ENCODE measurements at regions not wholly inside any gene's neighbourhood (a gene's known extent, or its start where the extent isn't known, plus 50 kb on each side); places are given as distances from the start of the nearest gene placed in this dataset.

DNA sequence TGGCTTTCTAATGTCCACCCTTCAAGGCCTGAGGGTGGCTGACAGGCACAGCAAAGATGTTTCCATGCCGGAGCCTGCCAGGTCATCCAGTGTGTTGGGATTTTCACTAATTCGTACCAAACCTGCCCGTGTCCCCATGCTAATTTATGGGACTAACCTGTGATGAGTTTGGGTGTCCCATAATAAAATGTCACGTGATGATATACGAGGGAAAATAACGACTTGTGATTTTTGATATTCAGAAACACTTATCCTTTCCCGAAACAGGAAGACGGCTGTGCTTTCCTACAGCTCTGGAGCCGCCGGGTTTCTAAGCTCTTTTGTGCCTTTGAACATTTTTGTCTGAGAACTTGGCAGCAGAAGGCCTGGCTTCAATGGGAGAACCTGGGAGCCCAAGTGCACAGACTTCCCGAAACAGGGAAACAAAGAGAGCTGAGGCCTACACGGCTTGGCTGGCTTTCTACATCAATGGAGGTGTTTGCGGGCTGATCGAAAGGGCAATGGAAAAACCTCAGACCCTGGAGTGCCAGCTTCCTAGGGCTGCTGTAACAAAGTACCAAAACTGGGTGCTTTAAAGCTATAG is 171.9 kb upstream of the JARID2 start:
- TF ChIP-seq TAF1 (IDR thresholded peaks at IDR 0.05; ENCODE audit: borderline replicate concordance, insufficient read depth, low read length) (no peak), POLR2AphosphoS5 (IDR thresholded peaks at IDR 0.05; ENCODE audit: low read depth, low read length) (no peak), FOXP2 (optimal IDR thresholded peaks at IDR 0.05; ENCODE audit: borderline replicate concordance, extremely low read depth, extremely low read length, insufficient read depth) (no peak)
- TF ChIP-seq, protein P1, sequence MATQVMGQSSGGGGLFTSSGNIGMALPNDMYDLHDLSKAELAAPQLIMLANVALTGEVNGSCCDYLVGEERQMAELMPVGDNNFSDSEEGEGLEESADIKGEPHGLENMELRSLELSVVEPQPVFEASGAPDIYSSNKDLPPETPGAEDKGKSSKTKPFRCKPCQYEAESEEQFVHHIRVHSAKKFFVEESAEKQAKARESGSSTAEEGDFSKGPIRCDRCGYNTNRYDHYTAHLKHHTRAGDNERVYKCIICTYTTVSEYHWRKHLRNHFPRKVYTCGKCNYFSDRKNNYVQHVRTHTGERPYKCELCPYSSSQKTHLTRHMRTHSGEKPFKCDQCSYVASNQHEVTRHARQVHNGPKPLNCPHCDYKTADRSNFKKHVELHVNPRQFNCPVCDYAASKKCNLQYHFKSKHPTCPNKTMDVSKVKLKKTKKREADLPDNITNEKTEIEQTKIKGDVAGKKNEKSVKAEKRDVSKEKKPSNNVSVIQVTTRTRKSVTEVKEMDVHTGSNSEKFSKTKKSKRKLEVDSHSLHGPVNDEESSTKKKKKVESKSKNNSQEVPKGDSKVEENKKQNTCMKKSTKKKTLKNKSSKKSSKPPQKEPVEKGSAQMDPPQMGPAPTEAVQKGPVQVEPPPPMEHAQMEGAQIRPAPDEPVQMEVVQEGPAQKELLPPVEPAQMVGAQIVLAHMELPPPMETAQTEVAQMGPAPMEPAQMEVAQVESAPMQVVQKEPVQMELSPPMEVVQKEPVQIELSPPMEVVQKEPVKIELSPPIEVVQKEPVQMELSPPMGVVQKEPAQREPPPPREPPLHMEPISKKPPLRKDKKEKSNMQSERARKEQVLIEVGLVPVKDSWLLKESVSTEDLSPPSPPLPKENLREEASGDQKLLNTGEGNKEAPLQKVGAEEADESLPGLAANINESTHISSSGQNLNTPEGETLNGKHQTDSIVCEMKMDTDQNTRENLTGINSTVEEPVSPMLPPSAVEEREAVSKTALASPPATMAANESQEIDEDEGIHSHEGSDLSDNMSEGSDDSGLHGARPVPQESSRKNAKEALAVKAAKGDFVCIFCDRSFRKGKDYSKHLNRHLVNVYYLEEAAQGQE (IDR thresholded peaks at IDR 0.05; ENCODE audit: insufficient read depth in 1 of 2, low read depth in 2 of 2, low read length in 2 of 2), result no peak

DNA sequence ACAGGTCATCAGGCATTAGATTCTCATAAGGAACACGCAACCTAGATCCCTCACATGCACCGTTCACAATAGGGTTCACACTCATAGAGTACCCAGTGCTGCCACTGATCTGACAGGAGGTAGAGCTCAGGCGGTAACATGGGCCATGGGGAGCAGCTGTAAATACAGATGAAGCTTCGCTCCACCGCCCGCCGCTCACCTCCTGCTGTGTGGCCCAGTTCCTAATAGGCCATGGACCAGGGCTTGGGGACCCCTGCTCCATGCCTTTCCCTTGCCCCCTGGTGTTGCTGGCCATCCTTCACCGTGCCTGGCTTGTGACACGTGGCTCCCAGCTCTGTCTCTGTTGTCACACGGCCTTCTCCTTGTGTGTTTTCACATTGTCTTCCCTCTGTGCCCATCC is 171.1 kb upstream of the JARID2 start:
- TF ChIP-seq FOXP2 (optimal IDR thresholded peaks at IDR 0.05; ENCODE audit: borderline replicate concordance, extremely low read depth, extremely low read length, insufficient read depth) (no peak), SIN3A (IDR thresholded peaks at IDR 0.05; ENCODE audit: borderline replicate concordance, insufficient read depth, low read length) (no peak)
- TF ChIP-seq, protein P1 (IDR thresholded peaks at IDR 0.05; ENCODE audit: insufficient read depth in 1 of 2, low read depth in 2 of 2, low read length in 2 of 2), result no peak

DNA sequence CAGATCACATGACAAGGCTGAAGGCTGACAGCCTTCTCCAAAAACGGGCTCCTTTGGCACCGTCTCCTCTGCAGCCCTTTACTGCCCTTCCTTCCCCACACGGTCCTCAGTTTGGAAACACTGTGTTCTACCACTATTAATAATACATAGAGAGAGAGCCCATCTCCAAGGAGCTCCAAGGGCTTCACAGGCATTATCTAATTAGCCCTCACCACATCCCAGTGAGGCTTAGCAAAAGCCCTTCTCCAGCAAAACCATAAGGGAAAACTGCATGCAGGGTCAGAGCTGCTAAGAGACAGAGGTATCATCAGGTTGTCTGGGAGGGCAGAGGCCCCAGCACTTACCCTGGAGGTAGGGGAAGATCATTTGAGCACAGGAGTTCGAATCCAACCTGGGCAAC is 169.3 kb upstream of the JARID2 start:
- TF ChIP-seq TAF1 (IDR thresholded peaks at IDR 0.05; ENCODE audit: borderline replicate concordance, insufficient read depth, low read length) (no peak), FOXP2 (optimal IDR thresholded peaks at IDR 0.05; ENCODE audit: borderline replicate concordance, extremely low read depth, extremely low read length, insufficient read depth) (no peak)
- TF ChIP-seq, protein P1 (IDR thresholded peaks at IDR 0.05; ENCODE audit: insufficient read depth in 1 of 2, low read depth in 2 of 2, low read length in 2 of 2), result no peak

DNA sequence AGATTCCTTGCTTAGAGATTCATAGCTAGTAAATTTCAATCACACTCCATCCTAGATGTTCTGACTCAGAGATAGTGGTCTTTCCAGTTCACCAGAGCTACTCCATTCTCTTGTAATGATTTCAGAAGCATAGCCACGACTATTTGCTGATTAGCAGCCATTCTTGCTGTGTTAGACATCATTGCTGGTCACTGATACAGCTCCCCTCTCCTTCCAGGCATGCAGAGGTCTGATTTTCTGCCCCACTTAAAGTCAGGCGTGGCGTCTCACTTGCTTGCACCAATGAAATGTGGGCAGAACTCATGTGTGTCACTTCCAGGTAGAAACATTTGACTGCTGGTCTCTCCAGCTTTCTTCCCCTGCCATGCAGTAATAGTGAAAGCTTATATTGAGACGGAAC is 168.9 kb upstream of the JARID2 start:
- TF ChIP-seq FOXP2 (optimal IDR thresholded peaks at IDR 0.05; ENCODE audit: borderline replicate concordance, extremely low read depth, extremely low read length, insufficient read depth) (no peak), SIN3A (IDR thresholded peaks at IDR 0.05; ENCODE audit: borderline replicate concordance, insufficient read depth, low read length) (no peak), TAF1 (IDR thresholded peaks at IDR 0.05; ENCODE audit: borderline replicate concordance, insufficient read depth, low read length) (no peak), POLR2AphosphoS5 (IDR thresholded peaks at IDR 0.05; ENCODE audit: low read depth, low read length) (no peak)
- TF ChIP-seq, protein P1 (IDR thresholded peaks at IDR 0.05; ENCODE audit: insufficient read depth in 1 of 2, low read depth in 2 of 2, low read length in 2 of 2), result no peak

DNA sequence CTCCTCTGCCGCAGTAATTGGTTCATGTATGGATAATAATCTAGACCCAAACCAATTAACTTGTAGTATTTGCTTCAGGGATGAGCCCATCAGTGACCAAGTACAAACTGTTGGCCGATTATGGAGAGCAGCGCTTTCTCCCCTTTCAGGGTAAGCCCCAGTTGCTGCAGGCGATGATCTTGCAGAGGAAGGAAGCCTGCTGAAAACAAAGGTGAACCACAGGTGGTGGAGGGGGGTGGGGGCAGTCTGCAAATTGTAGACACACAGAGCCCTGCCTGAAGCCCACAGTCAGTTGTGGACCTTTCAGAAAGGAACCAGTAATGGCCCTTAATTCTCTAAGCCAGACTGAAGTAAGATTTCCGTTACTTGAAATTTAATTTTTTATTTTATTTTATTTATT is 167.9 kb upstream of the JARID2 start:
- TF ChIP-seq, protein P1 (IDR thresholded peaks at IDR 0.05; ENCODE audit: insufficient read depth in 1 of 2, low read depth in 2 of 2, low read length in 2 of 2), result no peak
- TF ChIP-seq FOXP2 (optimal IDR thresholded peaks at IDR 0.05; ENCODE audit: borderline replicate concordance, extremely low read depth, extremely low read length, insufficient read depth) (no peak), POLR2AphosphoS5 (IDR thresholded peaks at IDR 0.05; ENCODE audit: low read depth, low read length) (no peak), TAF1 (IDR thresholded peaks at IDR 0.05; ENCODE audit: borderline replicate concordance, insufficient read depth, low read length) (no peak)
